ENCODE measurements at regions not wholly inside any gene's neighbourhood (a gene's known extent, or its start where the extent isn't known, plus 50 kb on each side); places are given as distances from the start of the nearest gene placed in this dataset.
A peak's percentile ranks its signal among the peaks of the same experiment; 100 is the strongest.
"Not testable (repeated sequence)": the region's sequence is repeated elsewhere in the genome, so short reads cannot be mapped to it uniquely, and the experiment has no call there.

- not testable (repeated sequence) for H3K27ac ChIP-seq (ENCODE audit: low read depth in 2 of 2, low read length in 2 of 2); H3K4me1 ChIP-seq (ENCODE audit: control insufficient read depth in 2 of 2, insufficient read depth in 2 of 2, low read length in 2 of 2); H3K9me3 ChIP-seq (ENCODE audit: control insufficient read depth in 2 of 2, low read length in 2 of 2); H3K9ac ChIP-seq (ENCODE audit: low read depth in 1 of 2, low read length in 2 of 2); H3K4me3 ChIP-seq (ENCODE audit: low read length in 2 of 2); H3K36me3 ChIP-seq (ENCODE audit: control insufficient read depth in 2 of 2, insufficient read depth in 2 of 2, low read length in 2 of 2); H3K27me3 ChIP-seq (ENCODE audit: control insufficient read depth in 2 of 2, insufficient read depth in 2 of 2, low read length in 2 of 2)
Observed at GRCh38 chr5:177664737-177665136, 64.8 kb downstream of the B4GALT7 start.

GRCh38 chr5:177665172-177665571 lies 65.2 kb downstream of the B4GALT7 start:
- H3K9me3 ChIP-seq (ENCODE audit: control insufficient read depth in 2 of 2, low read length in 2 of 2); H3K27me3 ChIP-seq (ENCODE audit: control insufficient read depth in 2 of 2, insufficient read depth in 2 of 2, low read length in 2 of 2); H3K27ac ChIP-seq (ENCODE audit: low read depth in 2 of 2, low read length in 2 of 2); H3K4me1 ChIP-seq (ENCODE audit: control insufficient read depth in 2 of 2, insufficient read depth in 2 of 2, low read length in 2 of 2); H3K9ac ChIP-seq (ENCODE audit: low read depth in 1 of 2, low read length in 2 of 2); H3K4me3 ChIP-seq (ENCODE audit: low read length in 2 of 2); H3K36me3 ChIP-seq (ENCODE audit: control insufficient read depth in 2 of 2, insufficient read depth in 2 of 2, low read length in 2 of 2): not testable (repeated sequence)

GRCh38 chr5:177665960-177666359 lies 66.0 kb downstream of the B4GALT7 start:
- not testable (repeated sequence) for H3K4me3 ChIP-seq (ENCODE audit: low read length in 2 of 2); H3K9ac ChIP-seq (ENCODE audit: low read depth in 1 of 2, low read length in 2 of 2); H3K27me3 ChIP-seq (ENCODE audit: control insufficient read depth in 2 of 2, insufficient read depth in 2 of 2, low read length in 2 of 2); H3K4me1 ChIP-seq (ENCODE audit: control insufficient read depth in 2 of 2, insufficient read depth in 2 of 2, low read length in 2 of 2); H3K27ac ChIP-seq (ENCODE audit: low read depth in 2 of 2, low read length in 2 of 2); H3K36me3 ChIP-seq (ENCODE audit: control insufficient read depth in 2 of 2, insufficient read depth in 2 of 2, low read length in 2 of 2); H3K9me3 ChIP-seq (ENCODE audit: control insufficient read depth in 2 of 2, low read length in 2 of 2)

- H3K9ac ChIP-seq (ENCODE audit: low read depth in 1 of 2, low read length in 2 of 2); H3K27ac ChIP-seq (ENCODE audit: low read depth in 2 of 2, low read length in 2 of 2); H3K9me3 ChIP-seq (ENCODE audit: control insufficient read depth in 2 of 2, low read length in 2 of 2); H3K27me3 ChIP-seq (ENCODE audit: control insufficient read depth in 2 of 2, insufficient read depth in 2 of 2, low read length in 2 of 2); H3K4me1 ChIP-seq (ENCODE audit: control insufficient read depth in 2 of 2, insufficient read depth in 2 of 2, low read length in 2 of 2); H3K36me3 ChIP-seq (ENCODE audit: control insufficient read depth in 2 of 2, insufficient read depth in 2 of 2, low read length in 2 of 2): not testable (repeated sequence)
- H3K4me3 ChIP-seq (ENCODE audit: low read length in 2 of 2): peak overlapping the region; percentile 54 to 61
Observed at GRCh38 chr5:177671035-177671754, 71.3 kb downstream of the B4GALT7 start.

- not testable (repeated sequence) for H3K4me1 ChIP-seq (ENCODE audit: control insufficient read depth in 2 of 2, insufficient read depth in 2 of 2, low read length in 2 of 2); H3K27me3 ChIP-seq (ENCODE audit: control insufficient read depth in 2 of 2, insufficient read depth in 2 of 2, low read length in 2 of 2); H3K4me3 ChIP-seq (ENCODE audit: low read length in 2 of 2); H3K9me3 ChIP-seq (ENCODE audit: control insufficient read depth in 2 of 2, low read length in 2 of 2); H3K36me3 ChIP-seq (ENCODE audit: control insufficient read depth in 2 of 2, insufficient read depth in 2 of 2, low read length in 2 of 2)
- Histone ChIP-seq H3K9ac (ENCODE audit: low read depth in 1 of 2, low read length in 2 of 2) (peak overlapping the region in 1 of 2 donors; percentile 54), H3K27ac (ENCODE audit: low read depth in 2 of 2, low read length in 2 of 2) (peak overlapping the region in 1 of 2 donors; percentile 23)
Observed at GRCh38 chr5:177671755-177672690, 72.1 kb downstream of the B4GALT7 start.
